Effector memory CD4-positive, alpha-beta T cell (primary cell): ENCODE measurements at regions not wholly inside any gene's neighbourhood (a gene's known extent, or its start where the extent isn't known, plus 50 kb on each side); places are given as distances from the start of the nearest gene placed in this dataset.
"Not testable (repeated sequence)": the region's sequence is repeated elsewhere in the genome, so short reads cannot be mapped to it uniquely, and the experiment has no call there.

Experiments
- DNase-seq, 3 donors: peaks; one replicate each; pipeline ENCODE4 v3.0.0-alpha.2; 2020
- H3K27ac ChIP-seq: 2 replicates; pipeline ENCODE4 v1.7.0; 2013; ENCODE audit warnings: mild to moderate bottlenecking, low read length, moderate library complexity; ENCODE audit not compliant: insufficient read depth, poor library complexity, severe bottlenecking
- H3K27me3 ChIP-seq: replicated peaks from 2 replicates; pipeline ENCODE4 v1.7.0; 2013; ENCODE audit warnings: mild to moderate bottlenecking, low read length; ENCODE audit not compliant: insufficient read depth, control insufficient read depth, poor library complexity, severe bottlenecking
- H3K36me3 ChIP-seq: 2 replicates; pipeline ENCODE4 v1.7.0; 2013; ENCODE audit warnings: mild to moderate bottlenecking, low read length, moderate library complexity; ENCODE audit not compliant: control insufficient read depth, insufficient read depth
- H3K4me1 ChIP-seq: 2 replicates; pipeline ENCODE4 v1.7.0; 2013; ENCODE audit warnings: low read length, mild to moderate bottlenecking; ENCODE audit not compliant: control insufficient read depth, insufficient read depth, poor library complexity, severe bottlenecking
- H3K4me3 ChIP-seq: 2 replicates; pipeline ENCODE4 v1.7.0; 2013; ENCODE audit warnings: low read length, low read depth, mild to moderate bottlenecking; ENCODE audit not compliant: insufficient read depth, poor library complexity, severe bottlenecking
- H3K9me3 ChIP-seq: 2 replicates; pipeline ENCODE4 v1.7.0; 2013; ENCODE audit warnings: mild to moderate bottlenecking, low read length, moderate library complexity; ENCODE audit not compliant: control insufficient read depth

DNA sequence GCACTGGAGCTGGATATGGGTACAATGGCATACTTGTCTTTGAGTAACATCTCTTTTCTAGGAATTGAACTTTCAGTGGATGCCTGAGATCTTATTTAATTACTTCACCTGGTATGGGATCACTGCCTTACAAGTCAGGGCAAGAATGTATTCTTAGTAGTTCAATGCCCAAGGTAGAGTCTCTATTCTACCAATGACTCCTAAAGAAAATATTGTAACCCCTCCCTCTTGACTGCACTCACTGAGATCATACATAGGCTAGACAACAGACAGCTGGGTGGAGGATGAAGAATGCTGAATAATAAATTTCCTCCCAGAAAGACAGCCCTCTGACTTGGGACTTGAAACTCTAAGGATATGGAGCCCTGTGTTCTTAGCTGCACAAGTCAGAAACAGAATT, 1216.3 kb upstream of the ACO1 start:
- H3K4me3 ChIP-seq: no peak overlapping the region
- H3K27ac ChIP-seq: no peak overlapping the region
- DNase-seq: no peak
- H3K9me3 ChIP-seq: no peaks in the 10 kb centered on the region
- no peaks in the 10 kb centered on the region for H3K36me3 ChIP-seq
- no peaks in the 10 kb centered on the region for H3K4me1 ChIP-seq
- H3K27me3 ChIP-seq: no peaks in the 10 kb centered on the region

GRCh38 chr9:31174681-31175080, 1209.8 kb upstream of the ACO1 start:
- Histone ChIP-seq H3K27ac (no peak overlapping the region), H3K27me3 (no peaks in the 10 kb centered on the region), H3K9me3 (no peaks in the 10 kb centered on the region), H3K36me3 (no peaks in the 10 kb centered on the region), H3K4me3 (no peak overlapping the region), H3K4me1 (no peaks in the 10 kb centered on the region)
- DNase-seq: no peak

DNA sequence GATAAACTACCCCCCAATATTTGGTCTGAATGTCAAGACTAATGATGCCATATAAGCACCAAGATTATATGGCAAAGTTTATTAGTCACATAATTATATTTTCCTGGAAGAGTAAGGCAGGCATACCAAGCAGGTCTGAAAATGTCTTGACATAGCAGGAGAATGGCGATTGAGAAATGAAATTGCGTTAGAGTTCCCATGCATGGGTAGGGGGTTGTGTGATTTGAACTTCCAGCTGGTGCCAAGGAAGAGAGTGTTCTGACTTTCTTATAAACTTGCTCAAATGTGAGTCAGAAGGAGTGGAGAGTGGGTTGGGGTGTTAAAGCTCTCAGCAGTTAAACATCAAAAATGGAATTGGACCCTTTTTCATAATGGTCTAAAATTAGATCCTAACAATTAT, 1200.6 kb upstream of the ACO1 start:
- Histone ChIP-seq H3K27me3 (no peaks in the 10 kb centered on the region), H3K9me3 (no peaks in the 10 kb centered on the region), H3K4me3 (no peak overlapping the region), H3K36me3 (no peaks in the 10 kb centered on the region), H3K4me1 (no peaks in the 10 kb centered on the region), H3K27ac (no peak overlapping the region)
- no peak for DNase-seq

DNA sequence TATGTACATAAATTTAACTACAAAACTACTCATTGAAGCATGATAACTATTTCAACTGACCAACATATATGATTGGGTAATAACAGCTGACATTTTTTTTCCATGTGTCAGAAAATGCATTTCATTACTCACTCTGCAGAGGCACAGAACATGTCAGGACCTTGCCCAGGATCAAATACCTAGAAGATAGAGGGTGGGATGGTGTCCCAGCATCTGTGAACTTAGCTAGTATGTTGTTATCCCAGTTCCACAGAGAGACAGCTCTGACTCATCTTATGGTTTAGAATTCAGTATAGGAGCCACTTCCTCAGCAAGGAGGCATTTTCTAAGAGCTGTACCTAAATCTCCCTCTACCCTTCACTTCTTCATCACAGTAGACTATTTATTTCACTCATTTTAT, 1198.6 kb upstream of the ACO1 start:
- H3K9me3 ChIP-seq: no peaks in the 10 kb centered on the region
- H3K4me3 ChIP-seq: no peak overlapping the region
- no peaks in the 10 kb centered on the region for H3K4me1 ChIP-seq
- no peaks in the 10 kb centered on the region for H3K36me3 ChIP-seq
- no peak for DNase-seq
- H3K27ac ChIP-seq: no peak overlapping the region
- H3K27me3 ChIP-seq: no peaks in the 10 kb centered on the region

- no peaks in the 10 kb centered on the region for H3K36me3 ChIP-seq
- H3K27me3 ChIP-seq: no peaks in the 10 kb centered on the region
- DNase-seq: no peak
- H3K27ac ChIP-seq: no peak overlapping the region
- H3K4me1 ChIP-seq: no peaks in the 10 kb centered on the region
- H3K9me3 ChIP-seq: no peaks in the 10 kb centered on the region
- no peak overlapping the region for H3K4me3 ChIP-seq
Observed at GRCh38 chr9:31188496-31188895, 1195.9 kb upstream of the ACO1 start.

DNA sequence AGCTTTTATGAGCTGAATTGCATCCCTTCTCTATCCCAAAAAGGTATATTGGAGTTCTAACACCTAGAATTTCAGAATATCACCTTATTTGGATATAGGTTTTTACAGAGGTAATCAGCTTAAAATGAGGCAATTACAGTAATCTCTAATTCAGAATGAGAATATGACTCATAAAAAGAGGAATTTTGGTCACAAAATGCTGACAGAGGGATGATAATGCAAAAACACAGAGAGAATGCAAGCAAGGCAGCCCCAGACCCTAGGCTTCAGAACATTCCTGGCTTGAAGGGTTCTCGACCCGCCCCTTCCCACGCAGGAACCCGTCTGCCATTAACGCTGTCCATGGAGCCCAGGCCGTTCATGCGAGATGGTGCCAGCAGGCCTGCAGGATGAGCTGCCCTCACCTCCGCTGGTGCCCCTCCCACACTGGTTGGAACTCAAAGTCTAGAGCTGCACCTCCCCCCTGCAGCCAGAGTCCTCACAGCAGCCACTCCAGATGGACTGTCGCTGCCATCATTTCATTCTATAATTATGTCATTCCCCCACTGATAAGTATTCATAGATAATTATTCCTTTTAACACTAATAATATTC, 1173.4 kb upstream of the ACO1 start:
- H3K27ac ChIP-seq: no peak overlapping the region
- H3K4me3 ChIP-seq: no peak overlapping the region
- peaks cover 2% of the 10 kb centered on the region for H3K4me1 ChIP-seq
- H3K36me3 ChIP-seq: no peaks in the 10 kb centered on the region
- no peaks in the 10 kb centered on the region for H3K9me3 ChIP-seq
- no peak for DNase-seq
- H3K27me3 ChIP-seq: no peaks in the 10 kb centered on the region

GRCh38 chr9:31229976-31230375, 1154.5 kb upstream of the ACO1 start:
- H3K27me3 ChIP-seq, H3K9me3 ChIP-seq, DNase-seq, H3K4me1 ChIP-seq, H3K36me3 ChIP-seq, H3K4me3 ChIP-seq, H3K27ac ChIP-seq: not testable (repeated sequence)

GRCh38 chr9:31232485-31232884, 1152.0 kb upstream of the ACO1 start:
- no peaks in the 10 kb centered on the region for H3K27me3 ChIP-seq
- no peaks in the 10 kb centered on the region for H3K36me3 ChIP-seq
- DNase-seq: no peak
- H3K27ac ChIP-seq: no peak overlapping the region
- H3K4me1 ChIP-seq: no peaks in the 10 kb centered on the region
- H3K4me3 ChIP-seq: no peak overlapping the region
- H3K9me3 ChIP-seq: no peaks in the 10 kb centered on the region

DNA sequence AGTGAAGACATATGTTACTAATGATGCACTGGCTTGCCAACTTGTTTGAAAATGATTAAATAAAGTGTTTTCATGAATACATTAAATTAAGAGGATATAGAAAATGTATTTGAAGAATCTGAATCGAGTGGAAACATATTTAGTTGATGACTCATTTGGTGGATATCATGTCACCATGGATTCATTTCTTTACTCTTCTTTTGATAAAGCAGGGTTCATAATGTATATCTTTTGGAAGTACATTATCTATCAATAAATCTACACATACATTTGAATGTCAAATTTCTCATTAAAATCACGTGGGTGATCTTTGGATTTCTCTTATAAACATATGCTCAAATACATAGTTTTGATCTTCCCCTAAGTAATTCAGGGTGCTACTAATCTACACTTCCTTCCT, 1148.1 kb upstream of the ACO1 start:
- no peaks in the 10 kb centered on the region for H3K36me3 ChIP-seq
- no peaks in the 10 kb centered on the region for H3K27me3 ChIP-seq
- no peak for DNase-seq
- no peaks in the 10 kb centered on the region for H3K9me3 ChIP-seq
- H3K27ac ChIP-seq: no peak overlapping the region
- no peaks in the 10 kb centered on the region for H3K4me1 ChIP-seq
- no peak overlapping the region for H3K4me3 ChIP-seq

GRCh38 chr9:31243386-31243785, 1141.1 kb upstream of the ACO1 start:
- no peak overlapping the region for H3K27ac ChIP-seq
- no peak for DNase-seq
- H3K9me3 ChIP-seq: no peaks in the 10 kb centered on the region
- no peaks in the 10 kb centered on the region for H3K36me3 ChIP-seq
- H3K4me3 ChIP-seq: no peak overlapping the region
- H3K27me3 ChIP-seq: no peaks in the 10 kb centered on the region
- H3K4me1 ChIP-seq: no peaks in the 10 kb centered on the region

- Histone ChIP-seq H3K4me3 (no peak overlapping the region), H3K4me1 (no peaks in the 10 kb centered on the region)
Observed at GRCh38 chr9:31248156-31248555, 1136.3 kb upstream of the ACO1 start.

More at GRCh38 chr9:31248156-31248555, 1136.3 kb upstream of the ACO1 start:
- Histone ChIP-seq H3K27ac (no peak overlapping the region), H3K36me3 (no peaks in the 10 kb centered on the region), H3K27me3 (no peaks in the 10 kb centered on the region), H3K9me3 (no peaks in the 10 kb centered on the region)
- DNase-seq: no peak
